ENCODE measurements at regions not wholly inside any gene's neighbourhood (a gene's known extent, or its start where the extent isn't known, plus 50 kb on each side); places are given as distances from the start of the nearest gene placed in this dataset.

- H3K4me3 ChIP-seq (replicated peaks in 1 of 2; ENCODE audit: low read depth in 1 of 2, low read length in 2 of 2): no peak overlapping the region
- no TSS peak for BruUV-seq (replicated peaks)
- H3K4me1 ChIP-seq (ENCODE audit: control insufficient read depth in 1 of 2, insufficient read depth in 2 of 2, low read length in 2 of 2): no peaks in the 10 kb centered on the region
- no peak overlapping the region for H3K4me2 ChIP-seq (ENCODE audit: low read length)
- TF ChIP-seq EGR1 (IDR thresholded peaks at IDR 0.05; ENCODE audit: low read depth) (no peak), REST (IDR thresholded peaks at IDR 0.05; ENCODE audit: low read depth) (no peak), FOSL1 (IDR thresholded peaks at IDR 0.05; ENCODE audit: low read depth) (no peak), JUND (IDR thresholded peaks at IDR 0.05) (no peak), SRF (IDR thresholded peaks at IDR 0.05; ENCODE audit: low read depth) (no peak)
- no peaks in the 10 kb centered on the region for H3K9me3 ChIP-seq (ENCODE audit: control insufficient read depth in 1 of 2, insufficient read depth in 1 of 2, low read depth in 1 of 2, low read length in 2 of 2)
- H3K36me3 ChIP-seq (ENCODE audit: control insufficient read depth in 1 of 2, insufficient read depth in 2 of 2, low read length in 2 of 2): no peaks in the 10 kb centered on the region
- no peaks in the 10 kb centered on the region for H4K20me1 ChIP-seq (ENCODE audit: insufficient read depth)
- DNase-seq (ENCODE audit: low read depth, low spot score): no peak
- RAD21 ChIA-PET (ENCODE audit: low non-redundant PET in 1 of 2, low total read pairs in 2 of 2, uncharacterized antibody in 2 of 2, unreplicated experiment in 2 of 2): no interaction called here
- POLR2A ChIA-PET: no interaction called here
- CTCF ChIA-PET: no interaction called here
- no peaks in the 10 kb centered on the region for H3K79me2 ChIP-seq (ENCODE audit: insufficient read depth, low read length)
- intact Hi-C loops (cut with micrococcal nuclease): no loop called here
- no peak for ATAC-seq
- no peak overlapping the region for H2AFZ ChIP-seq (ENCODE audit: low read depth, low read length, poor library complexity, severe bottlenecking)
- H3K27me3 ChIP-seq (ENCODE audit: insufficient read depth, low read length): no peaks in the 10 kb centered on the region; the same call in 1 of the 2 replicates
- no peaks in the 10 kb centered on the region for H3K9me2 ChIP-seq (ENCODE audit: insufficient read depth)
- no peak overlapping the region for H3K9ac ChIP-seq (ENCODE audit: low read length)
- no peak overlapping the region for H3K27ac ChIP-seq (ENCODE audit: low read depth, low read length)
These were observed 190.4 kb upstream of the DTNBP1 start for GRCh38 chr6:15853259-15853658.

GRCh38 chr6:15852289-15852688 is 189.5 kb upstream of the DTNBP1 start:
- ATAC-seq: no peak
- Histone ChIP-seq H3K27me3 (ENCODE audit: insufficient read depth, low read length) (no peaks in the 10 kb centered on the region), H3K4me1 (ENCODE audit: control insufficient read depth in 1 of 2, insufficient read depth in 2 of 2, low read length in 2 of 2) (no peaks in the 10 kb centered on the region)
- no peak for TF ChIP-seq EGR1 (IDR thresholded peaks at IDR 0.05; ENCODE audit: low read depth)
- TF ChIP-seq POLR2A (IDR thresholded peaks at IDR 0.05; ENCODE audit: borderline replicate concordance, extremely low read depth, insufficient read depth, insufficient read length): no peak
- no peak for TF ChIP-seq RAD21 (IDR thresholded peaks at IDR 0.05; ENCODE audit: low read depth)
- TF ChIP-seq YY1 (IDR thresholded peaks at IDR 0.05; ENCODE audit: extremely low read depth, insufficient replicate concordance, low read depth, low read length): no peak
- no peak for TF ChIP-seq ZBTB33 (IDR thresholded peaks at IDR 0.05; ENCODE audit: extremely low read depth, insufficient replicate concordance, low read length)
- TF ChIP-seq SIN3A (IDR thresholded peaks at IDR 0.05; ENCODE audit: low read depth): no peak
- TF ChIP-seq ZFX (IDR thresholded peaks at IDR 0.05): no peak
- TF ChIP-seq ATF3 (IDR thresholded peaks at IDR 0.05): no peak
- TF ChIP-seq TCF7L2 (IDR thresholded peaks at IDR 0.05; ENCODE audit: borderline replicate concordance, extremely low read depth, insufficient read depth, insufficient read length): no peak
- no peak for TF ChIP-seq CBX3 (IDR thresholded peaks at IDR 0.05; ENCODE audit: low read depth)
- no peak for TF ChIP-seq CTCF (IDR thresholded peaks at IDR 0.05 in 2 of 3, conservative IDR thresholded peaks at IDR 0.05 in 1 of 3; ENCODE audit: borderline replicate concordance in 1 of 3, insufficient read depth in 1 of 3, low read depth in 2 of 3, low read length in 2 of 3)

More at GRCh38 chr6:15852289-15852688, 189.5 kb upstream of the DTNBP1 start:
- no peaks in the 10 kb centered on the region for H3K9me2 ChIP-seq (ENCODE audit: insufficient read depth)
- ChIA-PET POLR2A (no interaction called here), CTCF (no interaction called here), RAD21 (ENCODE audit: low non-redundant PET in 1 of 2, low total read pairs in 2 of 2, uncharacterized antibody in 2 of 2, unreplicated experiment in 2 of 2) (no interaction called here)
- no peaks in the 10 kb centered on the region for H4K20me1 ChIP-seq (ENCODE audit: insufficient read depth)
- H3K4me3 ChIP-seq (replicated peaks in 1 of 2; ENCODE audit: low read depth in 1 of 2, low read length in 2 of 2): no peak overlapping the region
- no peak for DNase-seq (ENCODE audit: low read depth, low spot score)
- no peak overlapping the region for H2AFZ ChIP-seq (ENCODE audit: low read depth, low read length, poor library complexity, severe bottlenecking)
- no TSS peak for BruUV-seq (replicated peaks)
- H3K9ac ChIP-seq (ENCODE audit: low read length): no peak overlapping the region
- H3K79me2 ChIP-seq (ENCODE audit: insufficient read depth, low read length): no peaks in the 10 kb centered on the region
- H3K9me3 ChIP-seq (ENCODE audit: control insufficient read depth in 1 of 2, insufficient read depth in 1 of 2, low read depth in 1 of 2, low read length in 2 of 2): no peaks in the 10 kb centered on the region
- no peak overlapping the region for H3K4me2 ChIP-seq (ENCODE audit: low read length)
- no peak overlapping the region for H3K27ac ChIP-seq (ENCODE audit: low read depth, low read length)
- no peaks in the 10 kb centered on the region for H3K36me3 ChIP-seq (ENCODE audit: control insufficient read depth in 1 of 2, insufficient read depth in 2 of 2, low read length in 2 of 2)
- intact Hi-C loops (cut with micrococcal nuclease): no loop called here
